Ascending aorta (tissue), 2 donors: ENCODE measurements at regions not wholly inside any gene's neighbourhood (a gene's known extent, or its start where the extent isn't known, plus 50 kb on each side); places are given as distances from the start of the nearest gene placed in this dataset.

Experiments used
- DNase-seq, 2 donors: peaks; one replicate each; pipeline ENCODE4 v3.0.0-alpha.2; 2019; ENCODE audit warnings: low spot score in 2 of 2
- H3K27ac ChIP-seq, 2 donors: fragments of 200-600 bp; sonication (generic); one replicate each; pipeline ENCODE4 v1.5.1; 2016 to 2017; ENCODE audit warnings: mild to moderate bottlenecking in 1 of 2
- H3K27me3 ChIP-seq: fragments of 200-600 bp; sonication (generic); one replicate; pipeline ENCODE4 v1.5.1; 2017
- H3K36me3 ChIP-seq, 2 donors: fragments of 200-600 bp; sonication (generic); one replicate each; pipeline ENCODE4 v1.5.1; 2016
- H3K4me1 ChIP-seq, 2 donors: fragments of 200-600 bp; sonication (generic); one replicate each; pipeline ENCODE4 v1.5.1; 2016 to 2017; ENCODE audit warnings: mild to moderate bottlenecking in 1 of 2
- H3K4me3 ChIP-seq, 2 donors: fragments of 200-600 bp; sonication (generic); one replicate each; pipeline ENCODE4 v1.5.1; 2016 to 2017; ENCODE audit warnings: mild to moderate bottlenecking in 1 of 2
- H3K9me3 ChIP-seq, 2 donors: fragments of 200-600 bp; sonication (generic); one replicate each; pipeline ENCODE4 v1.5.1; 2016
- CTCF ChIP-seq, 3 experiments: fragments of 200-600 bp in 2 of 3; fragments of 450-650 bp in 1 of 3; sonication (generic) in 2 of 3; IDR thresholded peaks; one replicate each; pipeline ENCODE4 v1.5.1; 2016 to 2019; ENCODE audit warnings: antibody characterized with exemption in 3 of 3, mild to moderate bottlenecking in 1 of 3, moderate library complexity in 1 of 3
- intact Hi-C: fragments of 100-400 bp; cut with DNase I; formaldehyde crosslinking; loops from one replicate; pipeline ENCODE4 v1.15.1; 2023

- no peak overlapping the region for H3K4me3 ChIP-seq
- no peak for TF ChIP-seq CTCF (IDR thresholded peaks at IDR 0.05)
- H3K4me1 ChIP-seq: no peaks in the 10 kb centered on the region
- no peaks in the 10 kb centered on the region for H3K36me3 ChIP-seq
- no peaks in the 10 kb centered on the region for H3K9me3 ChIP-seq
- H3K27ac ChIP-seq: no peak overlapping the region
- intact Hi-C loops: no loop called here
- no peaks in the 10 kb centered on the region for H3K27me3 ChIP-seq
- no peak for DNase-seq
Observed at GRCh38 chr11:24351179-24351578, 145.7 kb upstream of the LUZP2 start.

- H3K9me3 ChIP-seq: no peaks in the 10 kb centered on the region
- intact Hi-C loops: no loop called here
- H3K27me3 ChIP-seq: no peaks in the 10 kb centered on the region
- no peak overlapping the region for H3K4me3 ChIP-seq
- H3K4me1 ChIP-seq: no peaks in the 10 kb centered on the region
- no peak for DNase-seq
- no peak for TF ChIP-seq CTCF (IDR thresholded peaks at IDR 0.05)
- H3K36me3 ChIP-seq: no peaks in the 10 kb centered on the region
- no peak overlapping the region for H3K27ac ChIP-seq
Observed at GRCh38 chr11:24356501-24356900, 140.4 kb upstream of the LUZP2 start.

- TF ChIP-seq CTCF (IDR thresholded peaks at IDR 0.05): no peak
- H3K36me3 ChIP-seq: no peaks in the 10 kb centered on the region
- H3K27ac ChIP-seq: no peak overlapping the region
- DNase-seq: no peak
- H3K4me3 ChIP-seq: no peak overlapping the region
- intact Hi-C loops: no loop called here
- H3K9me3 ChIP-seq: no peaks in the 10 kb centered on the region
- no peaks in the 10 kb centered on the region for H3K4me1 ChIP-seq
- no peaks in the 10 kb centered on the region for H3K27me3 ChIP-seq
Observed at GRCh38 chr11:24357620-24358410, 139.0 kb upstream of the LUZP2 start.

GRCh38 chr11:24372491-24372890 is 124.4 kb upstream of the LUZP2 start:
- intact Hi-C loops: no loop called here
- H3K27ac ChIP-seq: no peak overlapping the region
- no peaks in the 10 kb centered on the region for H3K27me3 ChIP-seq
- no peaks in the 10 kb centered on the region for H3K36me3 ChIP-seq
- no peaks in the 10 kb centered on the region for H3K9me3 ChIP-seq
- DNase-seq: no peak
- H3K4me1 ChIP-seq: no peaks in the 10 kb centered on the region
- TF ChIP-seq CTCF (IDR thresholded peaks at IDR 0.05): no peak
- H3K4me3 ChIP-seq: no peak overlapping the region

- H3K27me3 ChIP-seq: no peaks in the 10 kb centered on the region
- DNase-seq: no peak
- no peak overlapping the region for H3K27ac ChIP-seq
- H3K4me1 ChIP-seq: no peaks in the 10 kb centered on the region
- H3K36me3 ChIP-seq: no peaks in the 10 kb centered on the region
- intact Hi-C loops: no loop called here
- no peak for TF ChIP-seq CTCF (IDR thresholded peaks at IDR 0.05)
- H3K4me3 ChIP-seq: no peak overlapping the region
- H3K9me3 ChIP-seq: no peaks in the 10 kb centered on the region
Observed at GRCh38 chr11:24373516-24373915, 123.3 kb upstream of the LUZP2 start.

GRCh38 chr11:24375351-24375750 is 121.5 kb upstream of the LUZP2 start:
- TF ChIP-seq CTCF (IDR thresholded peaks at IDR 0.05): no peak
- Histone ChIP-seq H3K36me3 (no peaks in the 10 kb centered on the region), H3K27ac (no peak overlapping the region), H3K27me3 (no peaks in the 10 kb centered on the region), H3K4me3 (no peak overlapping the region), H3K9me3 (no peaks in the 10 kb centered on the region), H3K4me1 (no peaks in the 10 kb centered on the region)
- intact Hi-C loops: no loop called here
- no peak for DNase-seq
